T-cell (primary cell): ENCODE measurements at regions not wholly inside any gene's neighbourhood (a gene's known extent, or its start where the extent isn't known, plus 50 kb on each side); places are given as distances from the start of the nearest gene placed in this dataset.
"Not testable (repeated sequence)": the region's sequence is repeated elsewhere in the genome, so short reads cannot be mapped to it uniquely, and the experiment has no call there.

Experiments
- ATAC-seq, 4 experiments: fragments of 200-7000 bp in 3 of 4; fragments of 150-1000 bp in 1 of 4; cut with Tn5 transposase; replicated peaks in 1 of 4; 1 replicate in 3 of 4; 2 replicates in 1 of 4; pipeline ENCODE4 v1.10.0; 2021; ENCODE audit warnings: moderate library complexity in 3 of 4, mild to moderate bottlenecking in 2 of 4, moderate number of reproducible peaks in 1 of 4
- CTCF ChIA-PET, 2 donors: fragments of 300-600 bp; sonication (Branson Sonifier 250); formaldehyde crosslinking; loops; one replicate each; lab custom pipeline; 2022; ENCODE audit warnings: antibody characterized with exemption in 2 of 2; lab: Charles Lee
- POLR2A ChIA-PET, 2 donors: fragments of 300-600 bp; sonication (Branson Sonifier 250); formaldehyde crosslinking; loops; one replicate each; lab custom pipeline; 2022; ENCODE audit warnings: antibody characterized with exemption in 2 of 2; lab: Charles Lee
- DNase-seq, 35 experiments: peaks; one replicate each; pipeline versions ENCODE4 v3.0.0 to v3.0.0-alpha.2; 2013 to 2023
- H3K27ac ChIP-seq: one replicate; pipeline ENCODE4 v1.5.1; 2013; ENCODE audit warnings: low read length
- H3K27me3 ChIP-seq, 2 experiments: replicated peaks in 1 of 2; 1 replicate in 1 of 2; 2 replicates in 1 of 2; pipeline versions ENCODE4 v1.6.1 to v1.7.0; 2013; ENCODE audit warnings: low read length in 1 of 2, mixed read lengths in 1 of 2; ENCODE audit not compliant: control insufficient read depth in 2 of 2, insufficient read depth in 2 of 2; ENCODE audit errors: extremely low read depth in 1 of 2
- H3K36me3 ChIP-seq, 2 donors: 1 replicate in 1 of 2; 2 replicates in 1 of 2; pipeline versions ENCODE4 v1.6.1 to v1.7.0; 2013; ENCODE audit warnings: low read length in 1 of 2; ENCODE audit not compliant: control insufficient read depth in 2 of 2, insufficient read depth in 1 of 2; ENCODE audit errors: extremely low read depth in 1 of 2
- H3K4me1 ChIP-seq, 2 experiments: 1 replicate in 1 of 2; 2 replicates in 1 of 2; pipeline versions ENCODE4 v1.6.1 to v1.7.0; 2013; ENCODE audit warnings: low read length in 2 of 2, mixed read lengths in 1 of 2; ENCODE audit not compliant: insufficient read depth in 2 of 2, control insufficient read depth in 1 of 2; ENCODE audit errors: extremely low read depth in 1 of 2
- H3K4me3 ChIP-seq, 2 donors: 1 replicate in 1 of 2; 2 replicates in 1 of 2; pipeline versions ENCODE4 v1.5.1 to v1.7.0; 2013; ENCODE audit warnings: mild to moderate bottlenecking in 2 of 2, low read length in 1 of 2, moderate library complexity in 1 of 2; ENCODE audit not compliant: control insufficient read depth in 1 of 2; ENCODE audit errors: extremely low read depth in 1 of 2
- H3K9me3 ChIP-seq: 2 replicates; pipeline ENCODE4 v1.7.0; 2013
- H3K27ac Mint-ChIP-seq, 2 donors: one replicate each; pipeline ENCODE4 v1.8.0; 2020 to 2021; ENCODE audit warnings: mild to moderate bottlenecking in 2 of 2, mixed read lengths in 2 of 2
- H3K27me3 Mint-ChIP-seq, 2 donors: one replicate each; pipeline ENCODE4 v1.8.0; 2021 to 2022; ENCODE audit warnings: mixed read lengths in 2 of 2
- H3K36me3 Mint-ChIP-seq: one replicate; pipeline ENCODE4 v1.8.0; 2021; ENCODE audit warnings: mixed read lengths
- H3K4me1 Mint-ChIP-seq, 3 donors: one replicate each; pipeline ENCODE4 v1.8.0; 2020 to 2022; ENCODE audit warnings: mixed read lengths in 3 of 3, mild to moderate bottlenecking in 1 of 3
- H3K4me3 Mint-ChIP-seq, 3 donors: one replicate each; pipeline ENCODE4 v1.8.0; 2020 to 2022; ENCODE audit warnings: mild to moderate bottlenecking in 3 of 3, mixed read lengths in 3 of 3, moderate library complexity in 3 of 3
- H3K9me3 Mint-ChIP-seq, 3 donors: one replicate each; pipeline ENCODE4 v1.8.0; 2020 to 2022; ENCODE audit warnings: mixed read lengths in 3 of 3
- WGBS: methylation state at CpG from one replicate; pipeline ENCODE4 v1.1.5; 2013; ENCODE audit warnings: missing lambda C conversion rate; ENCODE audit not compliant: insufficient coverage; 5-methylcytosine and 5-hydroxymethylcytosine counted together

DNA sequence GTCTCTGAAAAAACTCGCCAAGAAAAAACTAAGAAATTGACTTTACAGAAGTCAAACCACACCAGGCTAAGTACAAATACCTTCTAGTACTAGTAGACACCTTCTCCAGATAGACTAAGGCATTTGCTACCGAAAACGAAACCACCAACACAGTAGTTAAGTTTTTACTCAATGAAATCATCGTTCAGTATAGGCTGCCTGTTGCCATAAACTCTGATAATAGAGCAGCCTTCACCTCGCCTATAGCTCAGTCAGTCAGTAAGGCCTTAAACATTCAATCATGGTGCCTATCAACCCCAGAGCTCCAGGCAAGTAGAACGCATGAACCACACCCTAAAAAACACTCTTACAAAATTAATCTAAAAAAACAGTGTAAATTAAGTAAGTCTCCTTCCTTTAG is 96.8 kb upstream of the FAM90A26 start:
- CTCF ChIA-PET, ATAC-seq: not testable (repeated sequence)

DNA sequence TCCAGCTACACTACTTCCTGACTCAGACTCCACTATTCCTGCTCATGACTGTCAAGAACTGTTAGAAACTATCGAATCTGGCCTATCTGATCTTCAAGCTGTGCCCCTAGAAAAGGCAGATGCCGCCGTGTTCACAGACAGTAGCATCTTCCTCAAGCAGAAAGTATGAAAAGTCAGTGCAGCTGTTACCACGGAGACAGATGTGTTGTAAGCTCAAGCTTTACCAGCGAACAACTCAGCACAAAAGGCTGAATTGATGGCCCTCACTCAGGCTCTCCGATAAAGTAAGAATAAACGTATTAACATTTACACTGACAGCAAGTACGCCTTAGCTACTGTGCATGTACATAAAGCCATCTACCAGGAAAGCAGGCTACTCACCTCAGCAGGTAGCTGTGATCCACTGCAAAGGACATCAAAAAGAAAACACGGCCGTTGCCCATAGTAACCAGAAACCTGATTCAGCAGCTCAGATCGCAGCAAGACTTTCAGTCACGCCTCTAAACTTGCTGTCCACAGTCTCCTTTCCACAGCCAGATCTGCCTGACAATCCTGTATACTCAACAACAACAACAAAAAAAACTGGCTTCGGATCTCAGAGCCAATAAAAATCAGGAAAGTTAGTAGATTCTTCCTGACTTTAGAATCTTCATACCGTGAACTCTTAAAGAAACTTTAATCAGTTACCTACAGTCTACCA is 97.5 kb upstream of the FAM90A26 start:
- H3K4me3 ChIP-seq, POLR2A ChIA-PET, H3K4me1 Mint-ChIP-seq, H3K36me3 Mint-ChIP-seq, H3K4me3 Mint-ChIP-seq, H3K9me3 ChIP-seq, CTCF ChIA-PET, H3K27me3 Mint-ChIP-seq, H3K27me3 ChIP-seq, H3K4me1 ChIP-seq, H3K9me3 Mint-ChIP-seq, ATAC-seq, H3K36me3 ChIP-seq: not testable (repeated sequence)
- DNase-seq = peak in 1 of 35 experiments; percentile 16
- WGBS = 82% methylated on average over 10 of the region's 14 CpGs
- H3K27ac Mint-ChIP-seq = peak overlapping the region; percentile 34 to 50
- H3K27ac ChIP-seq = peak overlapping the region; percentile 55

More for the DNA sequence above, 96.8 kb upstream of the FAM90A26 start:
- H3K4me1 Mint-ChIP-seq, H3K4me3 Mint-ChIP-seq, POLR2A ChIA-PET, H3K9me3 Mint-ChIP-seq, DNase-seq, H3K4me1 ChIP-seq, H3K4me3 ChIP-seq, H3K36me3 Mint-ChIP-seq, H3K9me3 ChIP-seq, H3K27me3 Mint-ChIP-seq, H3K27me3 ChIP-seq, H3K36me3 ChIP-seq: not testable (repeated sequence)
- 33% methylated on average over 2 of the region's 6 CpGs for WGBS
- peak overlapping the region; percentile 34 to 50 for H3K27ac Mint-ChIP-seq
- H3K27ac ChIP-seq = peak overlapping the region; percentile 55

DNA sequence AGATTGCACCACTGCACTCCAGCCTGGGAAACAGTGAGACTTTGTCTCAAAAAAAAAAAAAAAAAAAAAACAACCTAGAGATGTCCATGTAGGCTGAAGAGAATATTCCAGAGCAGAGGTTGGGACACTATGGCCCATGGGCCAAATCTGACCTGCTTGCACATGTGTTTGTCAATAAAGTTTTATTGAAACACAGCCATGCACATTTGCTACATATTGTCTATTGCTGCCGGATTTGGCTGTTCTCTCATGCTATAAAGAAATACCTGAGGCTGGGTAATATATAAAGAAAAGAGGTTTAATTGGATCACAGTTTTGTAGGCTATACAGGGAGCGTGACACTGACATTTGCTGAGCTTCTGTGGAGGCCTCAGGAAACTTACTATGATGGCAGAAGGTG is 102.3 kb upstream of the FAM90A26 start:
- H3K36me3 ChIP-seq, H3K27me3 Mint-ChIP-seq, H3K4me3 ChIP-seq, ATAC-seq, H3K4me3 Mint-ChIP-seq, CTCF ChIA-PET, H3K27ac Mint-ChIP-seq, POLR2A ChIA-PET, H3K4me1 ChIP-seq, H3K9me3 ChIP-seq, DNase-seq, H3K27me3 ChIP-seq, H3K4me1 Mint-ChIP-seq, H3K27ac ChIP-seq: not testable (repeated sequence)
- Mint-ChIP-seq H3K9me3 (peaks cover 17 to 28% (median 18%) of the 10 kb centered on the region in 3 donors), H3K36me3 (peaks cover 20% of the 10 kb centered on the region)
- WGBS = no CpG with 5 or more reads among the region's 2 CpGs

DNA sequence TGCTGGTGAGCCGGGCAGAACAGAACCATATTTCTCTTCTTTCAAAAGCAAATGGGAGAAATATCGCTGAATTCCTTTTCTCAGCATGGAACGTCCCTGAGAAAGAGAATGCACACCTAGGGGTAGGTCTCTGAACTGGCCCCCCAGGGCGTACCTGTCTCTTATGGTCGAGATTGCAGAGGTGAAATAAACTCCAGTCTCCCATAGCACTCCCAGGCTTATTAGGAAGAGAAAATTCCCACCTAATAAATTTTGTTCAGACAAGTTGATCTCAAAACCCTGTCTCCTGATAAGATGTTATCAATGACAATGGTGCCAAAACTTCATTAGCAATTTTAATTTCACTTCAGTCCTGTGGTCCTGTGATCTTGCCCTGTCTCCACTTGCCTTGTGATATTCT is 106.6 kb upstream of the FAM90A26 start:
- H3K27ac ChIP-seq, H3K4me3 ChIP-seq, CTCF ChIA-PET, H3K27me3 ChIP-seq, H3K4me3 Mint-ChIP-seq, H3K4me1 Mint-ChIP-seq, ATAC-seq, H3K4me1 ChIP-seq, DNase-seq, H3K9me3 ChIP-seq, H3K27me3 Mint-ChIP-seq, H3K36me3 ChIP-seq, POLR2A ChIA-PET, H3K27ac Mint-ChIP-seq: not testable (repeated sequence)
- Mint-ChIP-seq H3K36me3 (peaks cover 20% of the 10 kb centered on the region), H3K9me3 (peaks cover 14 to 28% (median 22%) of the 10 kb centered on the region in 3 donors)
- no CpG with 5 or more reads among the region's 5 CpGs for WGBS

DNA sequence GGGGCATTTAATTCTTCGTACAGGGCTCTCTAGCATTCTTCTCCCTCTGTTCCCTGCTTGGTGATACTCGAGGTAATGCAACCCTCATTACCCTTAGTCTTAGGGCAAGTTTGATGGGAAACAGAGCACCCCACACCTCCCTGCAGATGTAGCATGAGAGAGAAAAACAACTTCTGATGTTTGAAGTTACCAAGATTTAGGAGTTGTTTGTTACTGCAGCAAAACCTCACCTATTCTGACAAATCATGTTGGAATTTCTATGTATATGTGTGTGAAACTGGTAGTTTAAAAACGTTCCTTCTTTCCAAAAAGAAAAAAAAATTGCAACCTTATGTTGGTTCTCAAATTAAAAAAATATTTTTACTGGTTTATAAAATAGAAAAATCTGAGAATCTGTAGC is 145.3 kb upstream of the FAM90A26 start:
- not testable (repeated sequence) for H3K36me3 Mint-ChIP-seq, ATAC-seq

DNA sequence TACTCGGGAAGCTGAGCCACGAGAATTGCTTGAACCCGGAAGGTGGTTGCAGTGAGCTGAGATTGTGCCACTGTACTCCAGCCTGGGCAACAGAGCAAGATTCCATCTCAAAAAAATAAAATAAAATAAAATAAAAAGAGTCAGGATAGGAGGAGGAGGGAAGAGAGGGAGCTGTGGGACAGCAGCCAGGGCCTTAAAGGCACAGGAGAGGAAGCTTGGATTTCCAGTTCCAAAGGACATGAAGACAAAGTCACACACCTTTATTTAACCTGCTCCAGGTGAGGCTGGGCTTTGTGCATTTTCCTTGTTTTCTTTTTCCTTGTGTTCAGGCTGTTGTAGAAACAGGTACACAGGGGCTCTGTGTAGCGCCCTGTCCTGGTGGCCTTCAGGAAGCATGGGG is 138.2 kb upstream of the HMX1 start:
- H3K4me3 Mint-ChIP-seq, CTCF ChIA-PET, H3K4me3 ChIP-seq, H3K27ac Mint-ChIP-seq, H3K4me1 Mint-ChIP-seq, H3K9me3 ChIP-seq, H3K36me3 Mint-ChIP-seq, H3K9me3 Mint-ChIP-seq, H3K36me3 ChIP-seq, H3K4me1 ChIP-seq, DNase-seq, H3K27me3 Mint-ChIP-seq, H3K27ac ChIP-seq, POLR2A ChIA-PET, ATAC-seq, H3K27me3 ChIP-seq: not testable (repeated sequence)
- no CpG with 5 or more reads among the region's 4 CpGs for WGBS

More for the DNA sequence above, 145.3 kb upstream of the FAM90A26 start:
- H3K9me3 Mint-ChIP-seq, H3K27ac ChIP-seq, CTCF ChIA-PET, H3K9me3 ChIP-seq, H3K27ac Mint-ChIP-seq, H3K4me1 ChIP-seq, H3K4me3 ChIP-seq, DNase-seq, POLR2A ChIA-PET, H3K36me3 ChIP-seq, H3K4me3 Mint-ChIP-seq, H3K27me3 ChIP-seq, H3K4me1 Mint-ChIP-seq: not testable (repeated sequence)
- no CpG with 5 or more reads among the region's 3 CpGs for WGBS
- peaks cover 15 to 19% of the 10 kb centered on the region in 2 donors for H3K27me3 Mint-ChIP-seq

DNA sequence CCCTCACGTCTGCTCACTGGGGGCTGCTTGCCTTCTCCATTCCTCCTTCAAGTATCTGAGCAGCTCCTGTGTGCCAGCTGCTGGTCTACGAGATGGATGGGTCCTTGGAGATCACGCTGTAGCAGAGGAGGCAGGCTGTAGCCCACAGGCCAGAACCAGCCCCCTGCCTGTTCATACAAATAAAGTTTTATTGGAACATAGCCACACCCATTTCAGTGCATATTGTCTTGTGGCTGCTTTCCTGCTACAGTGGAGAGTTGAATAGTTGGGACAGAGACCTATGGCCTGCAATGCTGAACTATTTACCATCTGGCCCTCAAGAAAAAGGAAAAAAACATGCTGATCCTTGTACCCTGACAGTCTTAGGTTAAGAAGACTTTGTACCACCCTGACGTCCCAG is 136.8 kb upstream of the HMX1 start:
- H3K27me3 ChIP-seq, H3K9me3 Mint-ChIP-seq, H3K36me3 Mint-ChIP-seq, CTCF ChIA-PET, ATAC-seq, H3K4me3 Mint-ChIP-seq, DNase-seq, POLR2A ChIA-PET, H3K27me3 Mint-ChIP-seq, H3K4me1 Mint-ChIP-seq, H3K27ac ChIP-seq, H3K4me1 ChIP-seq, H3K36me3 ChIP-seq, H3K27ac Mint-ChIP-seq, H3K4me3 ChIP-seq, H3K9me3 ChIP-seq: not testable (repeated sequence)
- WGBS = no CpG with 5 or more reads among the region's 4 CpGs
